RWPE2 (cell line): ENCODE measurements at regions not wholly inside any gene's neighbourhood (a gene's known extent, or its start where the extent isn't known, plus 50 kb on each side); places are given as distances from the start of the nearest gene placed in this dataset.

Source experiments
- ATAC-seq: fragments of 200-7000 bp; cut with Tn5 transposase; 3 replicates; pipeline ENCODE4 v1.9.1; 2021; ENCODE audit warnings: low read depth
- DNase-seq: peaks from one replicate; pipeline ENCODE4 v3.0.0-alpha.2; 2020; ENCODE audit warnings: low spot score
- H3K27ac ChIP-seq: fragments of 450-650 bp; 2 replicates; pipeline ENCODE4 v1.5.1; 2017; ENCODE audit warnings: mild to moderate bottlenecking; ENCODE audit not compliant: poor library complexity, severe bottlenecking
- H3K27me3 ChIP-seq: fragments of 250-450 bp; sonication (Bioruptor Pico); 2 replicates; pipeline ENCODE4 v1.5.1; 2021; ENCODE audit warnings: mild to moderate bottlenecking, moderate library complexity; ENCODE audit not compliant: insufficient read depth, poor library complexity, severe bottlenecking
- H3K36me3 ChIP-seq: fragments of 250-450 bp; sonication (Bioruptor Pico); 2 replicates; pipeline ENCODE4 v1.5.1; 2020; ENCODE audit warnings: low read depth, mild to moderate bottlenecking, moderate library complexity
- H3K4me1 ChIP-seq: fragments of 250-450 bp; sonication (Bioruptor Pico); 2 replicates; pipeline ENCODE4 v1.5.1; 2021; ENCODE audit warnings: mild to moderate bottlenecking, moderate library complexity; ENCODE audit not compliant: insufficient read depth, poor library complexity, severe bottlenecking
- H3K4me3 ChIP-seq: fragments of 250-450 bp; sonication (Bioruptor Pico); 2 replicates; pipeline ENCODE4 v1.5.1; 2021; ENCODE audit warnings: mild to moderate bottlenecking, moderate library complexity; ENCODE audit not compliant: severe bottlenecking
- H3K9me3 ChIP-seq: fragments of 250-450 bp; sonication (Bioruptor Pico); 2 replicates; pipeline ENCODE4 v1.5.1; 2021; ENCODE audit warnings: mild to moderate bottlenecking, moderate library complexity; ENCODE audit not compliant: severe bottlenecking
- TF ChIP-seq, protein P1 (sequence below): fragments of 450-650 bp; IDR thresholded peaks from one replicate; pipeline ENCODE4 v1.5.1; 2017; ENCODE audit warnings: mild to moderate bottlenecking, moderate library complexity; ENCODE audit not compliant: poor library complexity, severe bottlenecking

DNA sequence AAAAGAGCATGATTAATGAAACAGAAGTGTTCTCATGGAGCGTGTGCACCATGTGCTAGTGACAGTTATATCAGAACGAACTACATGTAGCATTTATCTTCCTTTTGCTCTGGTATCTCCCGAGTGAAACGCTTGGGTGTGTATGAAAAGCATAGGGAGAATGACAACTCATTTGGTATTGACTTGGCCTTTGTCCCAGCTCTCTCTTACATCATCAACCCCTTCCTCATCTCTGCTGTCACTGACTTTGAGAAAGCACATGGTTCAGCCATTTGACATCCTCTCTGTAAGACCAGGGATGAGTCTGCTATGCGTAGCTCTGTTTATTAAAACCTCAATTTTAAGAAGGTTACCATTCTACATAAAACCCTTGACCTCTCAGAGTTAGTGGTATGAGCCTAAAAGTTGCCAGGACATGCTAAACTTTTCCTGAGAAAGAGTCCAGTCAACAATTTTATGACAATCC lies 201.0 kb downstream of the NRIP1 start:
- ATAC-seq = no peak
- Histone ChIP-seq H3K4me3 (no peak overlapping the region), H3K36me3 (no peaks in the 10 kb centered on the region)

DNA sequence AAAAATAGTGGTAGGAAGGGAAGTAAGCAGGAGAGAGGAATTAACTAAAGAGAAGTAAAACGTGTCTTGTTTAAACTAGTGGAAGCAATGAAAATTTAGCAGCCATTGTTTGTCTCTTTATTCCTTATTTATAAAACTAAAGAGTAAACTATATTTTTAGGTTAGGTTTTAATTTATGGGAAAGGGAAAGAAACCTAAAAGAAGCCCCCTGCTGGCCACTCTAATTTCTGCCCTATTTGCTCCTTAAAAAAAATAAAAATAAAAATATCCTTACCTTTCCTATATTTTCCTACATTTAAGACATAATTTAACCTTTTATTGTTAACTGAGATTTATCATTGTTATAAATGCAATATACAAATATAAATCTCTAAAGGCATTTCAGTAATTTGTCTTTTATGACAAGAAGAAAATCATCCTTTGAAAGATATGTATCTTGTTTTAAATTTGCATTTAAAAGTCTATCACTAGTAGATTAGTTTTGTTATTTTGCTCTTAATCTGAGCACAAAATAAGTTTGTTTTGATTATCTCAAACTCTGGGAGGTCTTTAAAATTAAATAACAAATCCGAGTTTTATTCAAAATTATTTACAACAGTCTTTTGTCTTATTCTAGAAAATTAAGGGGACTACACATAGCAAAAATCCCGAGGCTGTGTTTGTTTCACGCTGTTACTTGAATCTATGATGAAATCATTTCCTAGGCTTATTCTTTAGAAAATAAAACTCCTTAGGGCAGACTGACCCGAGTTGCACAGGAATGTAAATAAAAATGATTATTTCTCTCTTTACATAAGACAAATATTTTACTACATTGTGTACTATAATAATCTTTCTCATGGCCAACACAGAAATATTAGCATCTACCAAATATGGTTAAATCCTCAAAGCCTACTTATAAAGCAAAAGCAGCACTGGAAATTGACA lies 201.7 kb downstream of the NRIP1 start:
- Histone ChIP-seq H3K4me1 (peaks cover 9% of the 10 kb centered on the region), H3K4me3 (no peak overlapping the region), H3K9me3 (no peaks in the 10 kb centered on the region), H3K27ac (no peak overlapping the region), H3K27me3 (no peaks in the 10 kb centered on the region), H3K36me3 (no peaks in the 10 kb centered on the region)
- ATAC-seq (no peak), DNase-seq (no peak)
- TF ChIP-seq, protein P1, sequence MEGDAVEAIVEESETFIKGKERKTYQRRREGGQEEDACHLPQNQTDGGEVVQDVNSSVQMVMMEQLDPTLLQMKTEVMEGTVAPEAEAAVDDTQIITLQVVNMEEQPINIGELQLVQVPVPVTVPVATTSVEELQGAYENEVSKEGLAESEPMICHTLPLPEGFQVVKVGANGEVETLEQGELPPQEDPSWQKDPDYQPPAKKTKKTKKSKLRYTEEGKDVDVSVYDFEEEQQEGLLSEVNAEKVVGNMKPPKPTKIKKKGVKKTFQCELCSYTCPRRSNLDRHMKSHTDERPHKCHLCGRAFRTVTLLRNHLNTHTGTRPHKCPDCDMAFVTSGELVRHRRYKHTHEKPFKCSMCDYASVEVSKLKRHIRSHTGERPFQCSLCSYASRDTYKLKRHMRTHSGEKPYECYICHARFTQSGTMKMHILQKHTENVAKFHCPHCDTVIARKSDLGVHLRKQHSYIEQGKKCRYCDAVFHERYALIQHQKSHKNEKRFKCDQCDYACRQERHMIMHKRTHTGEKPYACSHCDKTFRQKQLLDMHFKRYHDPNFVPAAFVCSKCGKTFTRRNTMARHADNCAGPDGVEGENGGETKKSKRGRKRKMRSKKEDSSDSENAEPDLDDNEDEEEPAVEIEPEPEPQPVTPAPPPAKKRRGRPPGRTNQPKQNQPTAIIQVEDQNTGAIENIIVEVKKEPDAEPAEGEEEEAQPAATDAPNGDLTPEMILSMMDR = peak; percentile 78

More for the DNA sequence above, 201.0 kb downstream of the NRIP1 start:
- Histone ChIP-seq H3K27ac (no peak overlapping the region), H3K27me3 (no peaks in the 10 kb centered on the region), H3K9me3 (no peaks in the 10 kb centered on the region), H3K4me1 (peaks cover 9% of the 10 kb centered on the region)
- TF ChIP-seq, protein P1 = no peak
- DNase-seq = no peak

DNA sequence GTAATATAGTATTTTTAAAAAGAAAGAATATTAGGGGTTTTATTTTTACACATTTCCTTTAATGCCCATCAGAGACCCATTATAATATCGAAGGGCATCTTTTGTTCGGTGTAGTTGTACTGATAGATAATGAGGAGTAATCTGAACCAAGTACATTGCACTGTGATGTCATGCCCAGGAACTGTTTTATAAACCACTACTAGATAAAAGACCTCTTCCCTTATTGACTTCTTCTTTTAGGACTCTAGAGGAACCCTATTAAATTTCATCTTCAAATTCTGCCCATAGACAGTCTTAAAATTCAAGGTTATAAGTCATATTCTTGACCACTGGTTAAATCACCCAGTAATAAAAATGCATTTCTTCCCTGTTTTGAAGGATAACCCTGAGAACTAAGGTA lies 206.5 kb downstream of the NRIP1 start:
- H3K36me3 ChIP-seq = no peaks in the 10 kb centered on the region
- no peak for DNase-seq
- no peak overlapping the region for H3K27ac ChIP-seq
- H3K27me3 ChIP-seq = no peaks in the 10 kb centered on the region
- TF ChIP-seq, protein P1 = no peak
- no peak overlapping the region for H3K4me3 ChIP-seq
- peaks cover 4% of the 10 kb centered on the region for H3K4me1 ChIP-seq
- ATAC-seq = no peak
- no peaks in the 10 kb centered on the region for H3K9me3 ChIP-seq

DNA sequence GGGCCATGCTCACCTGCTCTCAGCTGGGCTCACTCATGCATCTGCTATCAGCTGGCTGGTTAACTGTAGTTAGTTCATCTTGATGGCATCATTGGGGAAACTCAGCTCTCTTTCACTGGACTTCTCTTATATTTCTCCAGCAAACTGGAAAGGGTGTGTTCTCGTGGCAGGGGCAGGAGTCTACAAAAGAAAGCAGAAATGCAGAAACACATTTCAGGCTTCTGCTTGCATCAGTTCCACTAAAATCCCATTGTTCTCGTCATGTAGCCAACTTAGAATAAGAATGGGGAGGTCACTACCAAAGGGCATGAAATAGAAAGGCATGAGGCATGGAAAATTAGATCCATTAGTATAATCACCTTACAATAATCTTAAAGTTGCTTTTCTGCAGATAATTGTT lies 207.3 kb downstream of the NRIP1 start:
- Histone ChIP-seq H3K4me3 (no peak overlapping the region), H3K4me1 (no peaks in the 10 kb centered on the region), H3K36me3 (no peaks in the 10 kb centered on the region), H3K27ac (no peak overlapping the region), H3K27me3 (no peaks in the 10 kb centered on the region), H3K9me3 (no peaks in the 10 kb centered on the region)
- DNase-seq (no peak), ATAC-seq (no peak)
- TF ChIP-seq, protein P1 = no peak

DNA sequence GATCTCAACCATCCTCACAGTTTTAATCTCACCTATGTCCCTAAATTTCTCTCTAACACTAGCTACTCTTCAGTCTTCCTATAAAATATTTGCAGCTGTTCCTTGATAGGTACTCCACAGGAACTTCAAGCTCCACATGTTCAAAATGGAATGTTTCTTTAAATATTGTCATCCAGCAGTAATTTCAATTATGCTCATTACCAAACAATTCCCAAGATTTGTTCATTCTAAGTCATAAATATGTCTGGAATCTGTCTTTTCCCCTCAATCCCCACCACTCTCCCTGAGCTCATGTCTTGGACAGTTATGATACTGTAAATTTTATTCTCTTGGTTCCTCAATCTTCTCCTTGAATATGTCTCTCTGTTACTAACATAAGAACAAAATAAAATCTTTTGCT lies 214.4 kb downstream of the NRIP1 start:
- ATAC-seq = no peak
- H3K9me3 ChIP-seq = no peaks in the 10 kb centered on the region
- no peak overlapping the region for H3K27ac ChIP-seq
- no peak for DNase-seq
- no peak overlapping the region for H3K4me3 ChIP-seq
- H3K27me3 ChIP-seq = no peaks in the 10 kb centered on the region
- TF ChIP-seq, protein P1 = no peak
- no peaks in the 10 kb centered on the region for H3K36me3 ChIP-seq
- no peaks in the 10 kb centered on the region for H3K4me1 ChIP-seq
